Osteocyte (in vitro differentiated cells): ENCODE measurements at regions not wholly inside any gene's neighbourhood (a gene's known extent, or its start where the extent isn't known, plus 50 kb on each side); places are given as distances from the start of the nearest gene placed in this dataset.
"Not testable (repeated sequence)": the region's sequence is repeated elsewhere in the genome, so short reads cannot be mapped to it uniquely, and the experiment has no call there.

Source experiments
- DNase-seq: peaks from one replicate; pipeline ENCODE4 v3.0.0; 2021; ENCODE audit warnings: mixed read lengths; ENCODE audit not compliant: unreplicated experiment; ENCODE audit errors: extremely low spot score
- H3K27ac Mint-ChIP-seq: one replicate; pipeline ENCODE4 v1.8.0; 2021; ENCODE audit warnings: mild to moderate bottlenecking, mixed read lengths; ENCODE audit not compliant: unreplicated experiment
- H3K27me3 Mint-ChIP-seq: one replicate; pipeline ENCODE4 v1.8.0; 2021; ENCODE audit warnings: mixed read lengths; ENCODE audit not compliant: unreplicated experiment
- H3K36me3 Mint-ChIP-seq: one replicate; pipeline ENCODE4 v1.8.0; 2021; ENCODE audit warnings: mixed read lengths; ENCODE audit not compliant: unreplicated experiment
- H3K4me1 Mint-ChIP-seq: one replicate; pipeline ENCODE4 v1.8.0; 2021; ENCODE audit warnings: mixed read lengths; ENCODE audit not compliant: unreplicated experiment
- H3K4me3 Mint-ChIP-seq: one replicate; pipeline ENCODE4 v1.8.0; 2021; ENCODE audit warnings: mild to moderate bottlenecking, moderate library complexity, mixed read lengths; ENCODE audit not compliant: unreplicated experiment
- H3K9me3 Mint-ChIP-seq: one replicate; pipeline ENCODE4 v1.8.0; 2021; ENCODE audit warnings: mixed read lengths; ENCODE audit not compliant: unreplicated experiment
- CTCF ChIP-seq: fragments of 200-600 bp; sonication (generic); IDR thresholded peaks from 2 replicates; pipeline ENCODE4 v1.5.0; 2021; ENCODE audit warnings: antibody characterized with exemption, mild to moderate bottlenecking, moderate library complexity

GRCh38 chr5:106014262-106014661, 1656.5 kb downstream of the EFNA5 start:
- H3K4me3 Mint-ChIP-seq, result no peak overlapping the region
- H3K4me1 Mint-ChIP-seq, result peaks cover 14% of the 10 kb centered on the region
- no peak for DNase-seq
- TF ChIP-seq CTCF, result no peak
- H3K27me3 Mint-ChIP-seq, result no peaks in the 10 kb centered on the region
- peaks cover 12% of the 10 kb centered on the region for H3K9me3 Mint-ChIP-seq
- no peak overlapping the region for H3K27ac Mint-ChIP-seq
- no peaks in the 10 kb centered on the region for H3K36me3 Mint-ChIP-seq

GRCh38 chr5:106006242-106006641, 1664.5 kb downstream of the EFNA5 start:
- peaks cover 20% of the 10 kb centered on the region for H3K9me3 Mint-ChIP-seq
- TF ChIP-seq CTCF, result no peak
- H3K27ac Mint-ChIP-seq, result no peak overlapping the region
- H3K4me3 Mint-ChIP-seq, result no peak overlapping the region
- peaks cover 2% of the 10 kb centered on the region for H3K4me1 Mint-ChIP-seq
- no peak for DNase-seq
- no peaks in the 10 kb centered on the region for H3K27me3 Mint-ChIP-seq
- no peaks in the 10 kb centered on the region for H3K36me3 Mint-ChIP-seq

- peaks cover 19% of the 10 kb centered on the region for H3K9me3 Mint-ChIP-seq
- not testable (repeated sequence) for H3K4me1 Mint-ChIP-seq, H3K4me3 Mint-ChIP-seq, DNase-seq, H3K27ac Mint-ChIP-seq, H3K27me3 Mint-ChIP-seq, H3K36me3 Mint-ChIP-seq
Observed at GRCh38 chr5:105998991-105999390, 1671.7 kb downstream of the EFNA5 start.

GRCh38 chr5:105993027-105993426, 1677.7 kb downstream of the EFNA5 start:
- H3K4me3 Mint-ChIP-seq, result no peak overlapping the region

GRCh38 chr5:105982526-105982925, 1688.2 kb downstream of the EFNA5 start:
- Mint-ChIP-seq H3K4me3 (no peak overlapping the region), H3K9me3 (no peaks in the 10 kb centered on the region), H3K27ac (no peak overlapping the region), H3K36me3 (no peaks in the 10 kb centered on the region), H3K4me1 (peaks cover 8% of the 10 kb centered on the region), H3K27me3 (no peaks in the 10 kb centered on the region)
- no peak for TF ChIP-seq CTCF
- no peak for DNase-seq

More at GRCh38 chr5:105993027-105993426, 1677.7 kb downstream of the EFNA5 start:
- H3K4me1 Mint-ChIP-seq, result no peaks in the 10 kb centered on the region
- TF ChIP-seq CTCF, result no peak
- no peak for DNase-seq
- no peaks in the 10 kb centered on the region for H3K36me3 Mint-ChIP-seq
- H3K27me3 Mint-ChIP-seq, result no peaks in the 10 kb centered on the region
- no peaks in the 10 kb centered on the region for H3K9me3 Mint-ChIP-seq
- no peak overlapping the region for H3K27ac Mint-ChIP-seq

- Mint-ChIP-seq H3K4me1 (peaks cover 8% of the 10 kb centered on the region), H3K36me3 (no peaks in the 10 kb centered on the region), H3K27me3 (no peaks in the 10 kb centered on the region), H3K4me3 (no peak overlapping the region), H3K9me3 (no peaks in the 10 kb centered on the region), H3K27ac (no peak overlapping the region)
- DNase-seq, result no peak
- TF ChIP-seq CTCF, result no peak
Observed at GRCh38 chr5:105978011-105978410, 1692.7 kb downstream of the EFNA5 start.
